Gastroesophageal sphincter (tissue), 4 donors: ENCODE measurements at regions not wholly inside any gene's neighbourhood (a gene's known extent, or its start where the extent isn't known, plus 50 kb on each side); places are given as distances from the start of the nearest gene placed in this dataset.

Experiments
- ATAC-seq: fragments of 150-250 bp; one replicate; pipeline ENCODE4 v1.9.1; 2016; ENCODE audit warnings: mild to moderate bottlenecking, moderate library complexity
- H3K27ac ChIP-seq, 4 donors: fragments of 200-600 bp; sonication (generic) in 3 of 4; 1 replicate in 3 of 4; 2 replicates in 1 of 4; pipeline ENCODE4 v1.5.1; 2016 to 2019
- H3K27me3 ChIP-seq: fragments of 200-600 bp; sonication (generic); one replicate; pipeline ENCODE4 v1.5.1; 2019
- H3K36me3 ChIP-seq, 2 donors: fragments of 200-600 bp; sonication (generic); one replicate each; pipeline ENCODE4 v1.5.1; 2019; ENCODE audit warnings: control low read depth in 1 of 2
- H3K4me1 ChIP-seq, 3 donors: fragments of 200-600 bp; sonication (generic); 1 replicate in 2 of 3; 2 replicates in 1 of 3; pipeline ENCODE4 v1.5.1; 2016 to 2019; ENCODE audit warnings: control low read depth in 2 of 3
- H3K4me3 ChIP-seq, 2 donors: fragments of 200-600 bp; sonication (generic); one replicate each; pipeline ENCODE4 v1.5.1; 2019; ENCODE audit warnings: mild to moderate bottlenecking in 1 of 2, moderate library complexity in 1 of 2
- H3K9me3 ChIP-seq, 3 donors: fragments of 200-600 bp; sonication (generic); one replicate each; pipeline ENCODE4 v1.5.1; 2017 to 2019; ENCODE audit warnings: control low read depth in 2 of 3
- EP300 ChIP-seq: sonication (generic); formaldehyde crosslinking; IDR thresholded peaks from one replicate; pipeline ENCODE4 v1.6.1; 2017; ENCODE audit warnings: antibody characterized with exemption, mild to moderate bottlenecking
- POLR2A ChIP-seq, 2 donors: fragments of 450-650 bp; IDR thresholded peaks; one replicate each; pipeline ENCODE4 v1.6.1; 2017; ENCODE audit warnings: antibody characterized with exemption in 2 of 2, mild to moderate bottlenecking in 2 of 2, moderate library complexity in 1 of 2
- POLR2AphosphoS5 ChIP-seq: sonication (generic); formaldehyde crosslinking; IDR thresholded peaks from one replicate; pipeline ENCODE4 v1.6.1; 2017; ENCODE audit warnings: antibody characterized with exemption
- WGBS, 2 donors: methylation state at CpG; one replicate each; pipeline ENCODE4 v1.1.5; 2018; ENCODE audit warnings: low coverage in 1 of 2; 5-methylcytosine and 5-hydroxymethylcytosine counted together
- TF ChIP-seq, protein P1 (sequence below), 4 experiments: fragments of 200-600 bp in 2 of 4; fragments of 450-650 bp in 2 of 4; sonication (generic) in 1 of 4; IDR thresholded peaks; one replicate each; pipeline ENCODE4 v1.5.1; 2017 to 2019; ENCODE audit warnings: antibody characterized with exemption in 4 of 4, mild to moderate bottlenecking in 2 of 4, moderate library complexity in 2 of 4

DNA sequence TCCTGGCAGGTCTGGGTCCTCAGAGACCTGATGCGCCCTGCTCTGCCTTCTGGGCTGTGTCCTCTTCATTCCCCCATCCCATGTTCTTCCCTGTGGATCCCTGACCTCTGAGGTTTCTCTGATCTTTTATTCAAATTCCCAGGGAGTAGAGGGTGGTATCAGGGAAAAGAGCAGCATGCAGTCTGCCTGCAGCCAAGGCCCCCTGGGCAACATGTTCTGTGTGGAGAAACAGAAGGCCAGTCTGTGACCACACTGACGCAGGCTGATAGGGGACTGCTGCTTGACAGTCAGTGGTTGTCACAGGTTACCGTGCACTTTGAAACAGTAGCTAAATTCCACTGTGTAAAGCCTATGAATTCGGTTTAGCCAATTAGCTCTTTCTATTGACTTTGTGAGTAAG is 156.6 kb upstream of the IRX2 start:
- Histone ChIP-seq H3K36me3 (no peaks in the 10 kb centered on the region), H3K9me3 (no peaks in the 10 kb centered on the region), H3K27ac (no peak overlapping the region), H3K27me3 (peaks cover 12% of the 10 kb centered on the region), H3K4me1 (no peaks in the 10 kb centered on the region), H3K4me3 (no peak overlapping the region)
- 88 to 89% methylated on average over 3 to 4 of the region's 4 CpGs for WGBS, 2 donors
- ATAC-seq = no peak
- no peak for TF ChIP-seq EP300
- TF ChIP-seq POLR2A (IDR thresholded peaks at IDR 0.05) = no peak
- TF ChIP-seq, protein P1, sequence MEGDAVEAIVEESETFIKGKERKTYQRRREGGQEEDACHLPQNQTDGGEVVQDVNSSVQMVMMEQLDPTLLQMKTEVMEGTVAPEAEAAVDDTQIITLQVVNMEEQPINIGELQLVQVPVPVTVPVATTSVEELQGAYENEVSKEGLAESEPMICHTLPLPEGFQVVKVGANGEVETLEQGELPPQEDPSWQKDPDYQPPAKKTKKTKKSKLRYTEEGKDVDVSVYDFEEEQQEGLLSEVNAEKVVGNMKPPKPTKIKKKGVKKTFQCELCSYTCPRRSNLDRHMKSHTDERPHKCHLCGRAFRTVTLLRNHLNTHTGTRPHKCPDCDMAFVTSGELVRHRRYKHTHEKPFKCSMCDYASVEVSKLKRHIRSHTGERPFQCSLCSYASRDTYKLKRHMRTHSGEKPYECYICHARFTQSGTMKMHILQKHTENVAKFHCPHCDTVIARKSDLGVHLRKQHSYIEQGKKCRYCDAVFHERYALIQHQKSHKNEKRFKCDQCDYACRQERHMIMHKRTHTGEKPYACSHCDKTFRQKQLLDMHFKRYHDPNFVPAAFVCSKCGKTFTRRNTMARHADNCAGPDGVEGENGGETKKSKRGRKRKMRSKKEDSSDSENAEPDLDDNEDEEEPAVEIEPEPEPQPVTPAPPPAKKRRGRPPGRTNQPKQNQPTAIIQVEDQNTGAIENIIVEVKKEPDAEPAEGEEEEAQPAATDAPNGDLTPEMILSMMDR (IDR thresholded peaks at IDR 0.05) = no peak
- TF ChIP-seq POLR2AphosphoS5 = no peak

DNA sequence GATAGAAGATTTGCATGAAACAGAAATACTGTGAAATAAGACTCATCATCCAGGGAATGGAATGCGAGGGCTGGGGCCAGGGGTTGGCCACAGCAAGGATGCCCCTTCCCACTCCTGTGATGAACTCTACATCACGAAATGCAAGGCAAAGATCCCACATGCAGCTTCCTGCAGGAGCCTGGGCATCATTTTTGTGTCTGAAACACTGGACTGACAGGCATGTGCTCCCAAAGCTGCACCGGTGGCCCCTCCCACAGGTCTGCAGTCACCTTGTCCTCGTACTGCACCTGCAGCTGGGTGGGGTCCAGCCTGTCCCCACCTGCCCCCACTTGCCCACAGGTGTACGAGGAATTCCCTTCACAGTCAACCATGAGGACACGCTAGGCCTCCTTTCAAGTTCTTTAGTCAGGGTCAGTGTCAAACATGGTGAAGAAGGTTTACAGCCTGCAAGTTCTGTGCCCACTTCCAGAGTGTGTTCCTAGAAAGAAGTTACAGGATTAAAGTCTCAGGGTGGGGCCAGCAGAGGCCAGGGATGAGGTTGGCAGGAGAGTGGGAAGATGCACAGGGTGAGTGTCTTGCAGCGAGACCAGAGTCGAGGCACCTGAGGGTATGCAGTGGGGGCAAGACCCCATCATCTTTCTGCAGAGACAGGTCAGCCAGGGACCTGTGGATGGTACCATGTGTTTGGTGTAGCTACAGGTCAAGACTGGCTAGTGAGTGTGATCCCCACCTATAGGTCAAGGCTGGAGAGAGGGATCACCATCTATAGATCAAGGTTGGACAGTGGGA is 155.0 kb upstream of the IRX2 start:
- H3K4me3 ChIP-seq = no peak overlapping the region
- H3K4me1 ChIP-seq = no peaks in the 10 kb centered on the region
- no peak for ATAC-seq

DNA sequence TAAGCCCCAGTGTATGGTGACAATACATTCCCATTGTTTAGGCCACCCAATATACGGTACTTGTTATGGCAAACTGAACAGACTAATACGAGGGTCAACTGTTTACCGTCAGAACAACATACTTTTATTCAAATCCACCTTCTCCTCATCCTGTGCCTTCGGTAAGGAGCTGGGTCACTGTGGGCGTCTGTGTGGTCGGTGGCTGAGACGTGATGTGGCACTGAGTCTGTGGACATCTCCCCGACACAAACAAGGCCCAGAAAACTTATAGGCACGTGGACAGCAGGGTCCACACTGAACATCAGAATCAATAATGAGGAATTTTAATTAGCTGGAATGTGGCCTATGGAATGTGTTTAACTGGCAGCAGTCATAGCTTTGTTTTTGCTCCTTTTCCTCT is 154.3 kb upstream of the IRX2 start:
- no peaks in the 10 kb centered on the region for H3K36me3 ChIP-seq
- H3K4me1 ChIP-seq = no peaks in the 10 kb centered on the region

More for the DNA sequence above, 155.0 kb upstream of the IRX2 start:
- H3K27ac ChIP-seq = no peak overlapping the region
- TF ChIP-seq, protein P1 (IDR thresholded peaks at IDR 0.05) = no peak
- TF ChIP-seq EP300 (no peak), POLR2A (IDR thresholded peaks at IDR 0.05) (no peak), POLR2AphosphoS5 (no peak)
- no peaks in the 10 kb centered on the region for H3K9me3 ChIP-seq
- 79 to 100% methylated on average over 2 to 7 of the region's 8 CpGs for WGBS, 2 donors
- H3K27me3 ChIP-seq = peaks cover 14% of the 10 kb centered on the region
- no peaks in the 10 kb centered on the region for H3K36me3 ChIP-seq

DNA sequence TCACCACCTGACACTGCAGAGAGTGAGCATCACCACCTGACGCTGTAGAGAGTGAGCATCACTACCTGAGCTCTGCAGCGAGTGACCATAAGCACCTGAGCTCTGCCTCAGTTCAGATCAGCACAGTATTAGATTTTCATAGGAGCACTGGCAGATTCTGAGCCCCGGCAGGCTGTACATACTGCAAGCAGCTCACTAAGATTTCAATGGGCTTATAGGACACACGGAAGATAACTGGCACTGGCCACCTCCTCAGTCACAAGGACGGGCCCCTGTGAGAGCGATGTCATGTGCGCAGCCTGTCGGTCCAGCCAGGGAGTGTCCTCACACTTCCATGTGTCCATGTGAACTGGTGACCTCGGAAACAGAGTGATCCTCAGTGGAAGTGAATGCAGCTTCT is 153.5 kb upstream of the IRX2 start:
- peaks cover 14% of the 10 kb centered on the region for H3K27me3 ChIP-seq
- H3K4me1 ChIP-seq = no peaks in the 10 kb centered on the region
- H3K36me3 ChIP-seq = no peaks in the 10 kb centered on the region
- no peak for ATAC-seq
- TF ChIP-seq POLR2A (IDR thresholded peaks at IDR 0.05) = no peak
- TF ChIP-seq EP300 = no peak
- no peak for TF ChIP-seq POLR2AphosphoS5
- TF ChIP-seq, protein P1 (IDR thresholded peaks at IDR 0.05) = no peak
- peaks cover 0 to 11% (median 0%) of the 10 kb centered on the region in 3 donors for H3K9me3 ChIP-seq
- no peak overlapping the region for H3K4me3 ChIP-seq
- no peak overlapping the region for H3K27ac ChIP-seq
- 100% methylated on average over 1 of the region's 9 CpGs; no CpG with 5 or more reads in 1 of the 2 donors for WGBS, 2 donors

More for the DNA sequence above, 154.3 kb upstream of the IRX2 start:
- Histone ChIP-seq H3K9me3 (peaks cover 0 to 5% (median 0%) of the 10 kb centered on the region in 3 donors), H3K27me3 (peaks cover 14% of the 10 kb centered on the region), H3K4me3 (no peak overlapping the region), H3K27ac (no peak overlapping the region)
- no peak for ATAC-seq
- no peak for TF ChIP-seq POLR2AphosphoS5
- 57 to 63% methylated on average over 7 to 9 of the region's 9 CpGs for WGBS, 2 donors

DNA sequence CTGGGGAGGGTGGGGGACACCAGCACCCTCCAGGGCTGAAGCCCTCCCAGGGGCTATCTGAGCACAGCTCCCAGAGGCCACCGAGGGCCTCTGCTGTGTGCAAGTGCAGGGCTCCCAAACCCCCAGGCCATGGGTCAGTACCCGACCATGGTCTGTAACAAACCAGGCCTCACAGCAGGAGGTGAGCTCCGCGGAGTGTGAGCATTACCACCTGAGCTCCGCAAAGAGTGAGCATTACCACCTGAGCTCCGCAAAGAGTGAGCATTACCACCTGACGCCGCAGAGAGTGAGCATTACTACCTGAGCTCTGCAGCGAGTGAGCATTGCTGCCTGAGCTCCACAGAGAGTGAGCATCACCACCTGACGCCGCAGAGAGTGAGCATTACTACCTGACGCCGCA is 152.9 kb upstream of the IRX2 start:
- ATAC-seq = peak; percentile 28
- peaks cover 0 to 11% (median 0%) of the 10 kb centered on the region in 3 donors for H3K9me3 ChIP-seq
- peaks cover 14% of the 10 kb centered on the region for H3K27me3 ChIP-seq
- no peak overlapping the region for H3K27ac ChIP-seq
- TF ChIP-seq EP300 (no peak), POLR2A (IDR thresholded peaks at IDR 0.05) (no peak), POLR2AphosphoS5 (no peak)
- TF ChIP-seq, protein P1 (IDR thresholded peaks at IDR 0.05) = no peak
- no peaks in the 10 kb centered on the region for H3K4me1 ChIP-seq
- WGBS, 2 donors = 60% methylated on average over 2 of the region's 13 CpGs; no CpG with 5 or more reads in 1 of the 2 donors
- no peak overlapping the region for H3K4me3 ChIP-seq
- no peaks in the 10 kb centered on the region for H3K36me3 ChIP-seq
